ENCODE measurements at regions not wholly inside any gene's neighbourhood (a gene's known extent, or its start where the extent isn't known, plus 50 kb on each side); places are given as distances from the start of the nearest gene placed in this dataset.
"Not testable (repeated sequence)": the region's sequence is repeated elsewhere in the genome, so short reads cannot be mapped to it uniquely, and the experiment has no call there.

GRCh38 chr9:78172610-78173009, 63.3 kb upstream of the CEP78 start:
- DNase-seq, result not testable (repeated sequence)

GRCh38 chr9:78171651-78172050, 64.2 kb upstream of the CEP78 start:
- DNase-seq, result no peak

- no peak for DNase-seq
These were observed 66.8 kb upstream of the CEP78 start for GRCh38 chr9:78169125-78169524.

- DNase-seq, result no peak
These were observed 68.5 kb upstream of the CEP78 start for GRCh38 chr9:78167356-78167755.

- DNase-seq, result no peak
These were observed 72.0 kb upstream of the CEP78 start for GRCh38 chr9:78163834-78164233.

- peak; percentile 48 for DNase-seq
These were observed 77.6 kb upstream of the CEP78 start for GRCh38 chr9:78158286-78158685.

DNA sequence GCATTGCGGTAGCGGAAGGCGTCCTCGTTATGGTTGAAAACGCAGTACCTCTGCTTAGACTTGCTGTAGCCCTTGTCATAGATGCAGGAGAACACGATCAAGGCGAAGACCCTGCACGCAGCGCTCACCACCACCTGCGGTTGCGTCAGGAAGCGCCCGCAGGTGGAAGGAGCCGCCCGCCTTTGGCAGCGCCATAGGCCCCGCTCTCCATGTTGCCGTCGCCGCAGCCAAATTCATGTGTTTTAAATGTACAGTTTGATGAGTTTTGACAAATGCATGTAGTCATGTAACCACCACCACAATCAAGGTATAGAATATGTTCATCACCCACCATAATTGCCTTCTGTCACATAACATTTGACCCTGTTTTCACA, 84.9 kb upstream of the CEP78 start:
- DNase-seq, result no peak

- DNase-seq, result no peak
These were observed 85.4 kb upstream of the CEP78 start for GRCh38 chr9:78150312-78150982.

GRCh38 chr9:78149702-78150291, 86.1 kb upstream of the CEP78 start:
- no peak for DNase-seq

GRCh38 chr9:78146241-78146640, 89.6 kb upstream of the CEP78 start:
- no peak for DNase-seq

- DNase-seq, result peak; percentile 53
These were observed 91.1 kb upstream of the CEP78 start for GRCh38 chr9:78144663-78145377.

DNA sequence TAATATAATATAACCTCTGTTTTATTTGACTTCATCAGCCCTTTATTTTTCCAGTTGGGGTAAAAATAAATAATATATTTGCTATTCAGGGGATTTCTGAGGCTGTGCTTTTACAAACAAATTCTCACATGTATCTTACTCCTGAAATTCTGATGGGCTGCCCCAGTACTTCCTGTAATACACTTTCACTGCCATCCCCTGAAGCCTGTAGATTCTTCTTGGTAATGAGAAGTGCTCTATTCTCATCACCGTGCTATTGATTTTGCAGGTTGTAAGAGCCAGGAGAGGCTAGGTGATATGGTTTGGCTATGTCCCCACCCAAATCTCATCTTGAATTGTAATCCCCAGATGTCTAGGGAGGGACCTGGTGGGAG, 91.9 kb upstream of the CEP78 start:
- DNase-seq, result no peak

DNA sequence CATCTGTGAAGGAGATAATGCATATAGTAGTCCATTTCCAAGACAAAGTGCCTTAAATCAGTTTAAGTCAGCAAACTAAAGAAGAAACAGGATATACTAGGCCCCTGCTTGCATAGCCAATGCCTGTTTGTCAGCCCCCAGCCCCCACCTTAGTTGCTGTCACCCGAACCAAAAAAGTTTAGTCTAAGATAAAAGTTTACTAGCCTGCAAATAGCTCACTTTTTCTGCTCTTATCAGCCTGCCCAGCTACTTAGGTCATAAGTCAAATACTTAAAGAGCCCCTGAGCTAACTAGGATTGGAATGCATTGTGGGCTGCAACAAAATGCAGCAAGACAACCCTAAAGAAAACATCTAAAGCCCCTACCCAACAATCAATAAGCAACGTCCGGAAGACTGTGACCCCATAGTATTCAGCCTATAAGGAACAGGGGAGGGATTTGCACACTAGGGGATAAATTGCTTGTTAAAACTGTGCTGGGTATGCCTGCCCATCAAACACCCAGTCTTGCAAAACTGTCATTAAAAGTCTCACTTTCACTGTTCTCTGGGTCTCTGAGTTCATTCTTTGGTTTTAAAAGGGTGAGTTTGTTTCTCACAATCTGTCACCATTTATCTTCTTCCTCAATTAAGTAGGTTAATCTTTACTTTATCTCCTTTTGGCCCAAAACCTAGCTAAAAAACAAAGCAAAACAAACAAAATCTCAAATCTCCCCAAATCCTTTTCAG, 92.4 kb upstream of the CEP78 start:
- DNase-seq, result peak; percentile 37

DNA sequence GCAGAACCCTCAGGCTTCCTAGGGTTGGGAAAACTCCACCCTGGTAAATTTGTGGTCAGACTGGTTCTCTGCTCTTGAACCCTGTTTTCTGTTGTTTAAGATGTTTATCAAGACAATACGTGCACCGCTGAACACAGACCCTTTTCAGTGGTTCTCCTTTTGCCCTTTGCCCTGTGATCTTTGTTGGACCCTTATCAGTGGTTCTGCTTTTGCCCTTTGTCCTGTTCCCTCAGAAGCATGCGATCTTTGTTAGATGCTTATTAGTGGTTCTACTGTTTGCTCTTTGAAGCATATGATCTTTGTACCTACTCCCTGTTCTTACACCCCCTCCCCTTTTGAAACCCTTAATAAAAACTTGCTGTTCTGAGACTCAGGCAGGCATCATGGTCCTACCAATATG, 93.6 kb upstream of the CEP78 start:
- not testable (repeated sequence) for DNase-seq

DNA sequence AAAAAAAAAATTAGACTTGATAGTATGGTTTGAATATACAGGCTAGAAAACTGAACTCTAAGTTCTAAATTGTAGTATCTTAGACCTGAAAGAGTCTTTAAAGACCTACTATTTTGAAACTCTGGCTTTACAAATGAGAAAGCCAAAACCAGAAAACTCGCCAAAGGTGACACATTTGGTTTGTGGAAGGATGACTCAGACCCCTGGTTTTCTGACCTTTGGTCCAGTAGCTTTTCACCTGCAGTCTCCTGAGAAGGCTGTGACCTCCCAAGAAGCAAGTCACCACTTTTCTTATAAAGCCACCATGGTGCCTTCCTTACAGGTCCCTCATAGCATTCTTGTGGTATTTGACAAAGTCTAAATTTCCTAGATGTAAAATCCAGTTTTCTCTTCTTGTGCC, 102.1 kb upstream of the CEP78 start:
- DNase-seq, result no peak

DNA sequence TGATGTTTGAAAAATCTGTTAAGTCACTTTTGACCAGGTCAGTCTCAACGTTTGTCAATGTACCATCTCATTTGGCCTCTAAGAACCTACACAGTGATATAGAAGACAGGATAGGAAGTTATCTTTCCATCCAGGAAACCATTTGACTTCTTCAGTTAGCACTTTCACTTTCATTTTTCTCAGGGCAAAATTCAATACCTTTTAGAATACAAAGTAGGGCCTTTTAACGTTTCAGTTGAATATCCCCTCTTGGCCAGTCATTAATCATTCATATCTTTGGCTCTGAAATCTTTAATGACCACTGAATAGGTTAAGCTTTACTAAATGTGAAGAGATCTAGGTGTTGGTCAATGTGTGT, 101.1 kb upstream of the GNAQ start:
- DNase-seq, result peak; percentile 59

GRCh38 chr9:78131969-78132700, 100.5 kb upstream of the GNAQ start:
- no peak for DNase-seq

DNA sequence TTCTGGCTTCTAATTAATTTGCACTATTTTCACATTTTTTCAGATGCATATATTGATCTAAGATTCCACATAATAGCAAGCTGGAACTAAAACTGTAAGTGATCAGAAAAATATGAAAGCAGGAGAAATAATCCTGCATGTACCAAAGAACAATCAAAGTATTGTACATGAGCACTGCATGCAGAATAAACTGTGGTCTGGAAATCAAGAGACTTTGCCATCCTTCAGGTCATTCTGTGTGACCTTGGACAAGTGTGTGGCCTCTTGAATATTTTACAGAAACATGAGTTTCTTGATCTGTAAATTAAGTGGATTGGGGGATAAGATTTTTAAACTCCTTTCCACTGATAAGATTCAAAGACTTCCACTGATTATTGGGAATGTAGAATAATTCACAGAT, 99.2 kb upstream of the GNAQ start:
- no peak for DNase-seq

GRCh38 chr9:78130004-78130403, 98.4 kb upstream of the GNAQ start:
- DNase-seq, result peak; percentile 72

DNA sequence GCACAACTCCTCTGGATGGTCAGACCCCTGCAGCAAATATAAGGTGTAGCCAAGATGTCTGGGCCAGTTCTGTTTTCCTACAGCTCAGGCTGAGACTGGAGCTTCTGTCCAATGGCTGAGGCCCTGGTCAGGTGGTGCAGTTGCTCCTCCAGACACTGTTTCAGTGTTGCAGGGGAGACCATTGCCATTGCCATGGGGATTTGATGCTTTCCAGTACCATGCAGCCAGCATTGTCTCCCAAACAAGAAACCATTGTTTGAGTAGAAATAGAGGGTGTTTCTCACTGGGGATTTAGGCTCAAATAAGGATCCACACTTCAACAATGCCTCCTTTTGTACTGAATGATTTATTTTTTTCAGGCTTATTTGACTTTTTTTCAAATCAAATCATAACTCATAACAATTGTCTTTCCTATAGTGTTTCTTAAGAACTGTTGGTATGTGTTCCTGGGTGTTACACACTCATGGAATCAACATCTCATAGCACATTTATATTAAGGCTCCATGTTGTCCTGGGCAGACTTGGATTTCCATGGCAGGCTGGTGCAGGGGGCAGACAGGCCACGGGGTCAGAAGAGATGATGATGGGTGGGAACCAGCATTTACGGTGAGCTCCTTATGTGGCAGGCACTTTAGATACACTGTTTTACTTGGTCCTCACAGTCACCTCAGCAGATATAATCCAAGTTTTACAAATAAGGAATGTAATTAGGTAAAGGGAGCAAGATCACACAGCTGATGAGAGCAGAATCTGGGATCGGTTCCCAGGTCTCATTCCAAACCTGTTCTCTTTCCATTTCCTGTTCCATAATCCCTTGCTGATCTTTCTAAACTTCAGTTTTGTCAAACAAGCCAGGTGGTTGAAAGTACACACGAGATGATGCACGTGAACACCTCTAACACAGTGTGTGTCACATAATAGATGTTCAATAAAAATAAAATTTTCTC, 95.9 kb upstream of the GNAQ start:
- no peak for DNase-seq

- no peak for DNase-seq
These were observed 92.2 kb upstream of the GNAQ start for GRCh38 chr9:78123808-78124207.

- no peak for DNase-seq
These were observed 91.0 kb upstream of the GNAQ start for GRCh38 chr9:78122631-78123030.
